ENCODE measurements at regions not wholly inside any gene's neighbourhood (a gene's known extent, or its start where the extent isn't known, plus 50 kb on each side); places are given as distances from the start of the nearest gene placed in this dataset.

DNA sequence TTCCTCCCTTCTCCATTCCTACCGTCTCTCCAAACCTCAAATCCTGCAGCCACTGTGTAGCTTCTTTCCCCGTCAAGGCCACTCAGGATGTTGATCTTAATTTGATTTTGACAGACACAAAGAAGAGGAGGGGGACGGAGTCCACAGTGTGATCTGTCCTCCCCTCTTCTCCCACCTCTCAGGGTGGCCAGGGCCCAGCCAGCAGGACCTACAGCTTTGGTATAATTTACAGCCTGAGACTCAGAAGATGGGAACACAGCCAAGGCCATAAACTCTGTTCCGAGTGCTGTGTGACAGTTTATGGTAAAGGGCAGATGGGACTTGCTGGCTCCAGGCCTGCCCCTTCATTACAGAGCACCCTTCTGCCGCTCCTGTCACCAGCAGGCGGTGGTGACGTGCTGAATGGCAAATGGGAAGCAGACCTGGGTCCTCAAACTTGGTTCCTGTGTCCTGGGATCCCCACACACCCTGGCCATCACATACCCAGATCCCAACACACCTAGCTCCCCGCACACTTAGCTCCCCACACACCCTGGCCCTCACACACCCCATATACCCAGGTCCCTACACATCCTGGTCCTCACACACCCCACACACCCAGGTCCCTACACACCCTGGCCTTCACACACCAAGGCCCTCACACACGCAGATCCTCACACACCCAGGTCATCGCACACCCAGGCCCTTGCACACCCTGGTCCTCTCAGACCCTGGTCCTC, 71.6 kb downstream of the CD2 start:
- Histone ChIP-seq H3K27ac (peak overlapping the region; percentile 73), H3K27me3 (no peaks in the 10 kb centered on the region), H3K36me3 (no peaks in the 10 kb centered on the region), H3K4me1 (ENCODE audit: low read depth) (peaks cover 25% of the 10 kb centered on the region), H3K9me3 (ENCODE audit: low read depth) (no peaks in the 10 kb centered on the region), H3K4me3 (no peak overlapping the region)
- peak in 1 of 2 donors; percentile 20 for DNase-seq (ENCODE audit: low read depth in 1 of 2, low spot score in 1 of 2)
- TF ChIP-seq, protein P1, sequence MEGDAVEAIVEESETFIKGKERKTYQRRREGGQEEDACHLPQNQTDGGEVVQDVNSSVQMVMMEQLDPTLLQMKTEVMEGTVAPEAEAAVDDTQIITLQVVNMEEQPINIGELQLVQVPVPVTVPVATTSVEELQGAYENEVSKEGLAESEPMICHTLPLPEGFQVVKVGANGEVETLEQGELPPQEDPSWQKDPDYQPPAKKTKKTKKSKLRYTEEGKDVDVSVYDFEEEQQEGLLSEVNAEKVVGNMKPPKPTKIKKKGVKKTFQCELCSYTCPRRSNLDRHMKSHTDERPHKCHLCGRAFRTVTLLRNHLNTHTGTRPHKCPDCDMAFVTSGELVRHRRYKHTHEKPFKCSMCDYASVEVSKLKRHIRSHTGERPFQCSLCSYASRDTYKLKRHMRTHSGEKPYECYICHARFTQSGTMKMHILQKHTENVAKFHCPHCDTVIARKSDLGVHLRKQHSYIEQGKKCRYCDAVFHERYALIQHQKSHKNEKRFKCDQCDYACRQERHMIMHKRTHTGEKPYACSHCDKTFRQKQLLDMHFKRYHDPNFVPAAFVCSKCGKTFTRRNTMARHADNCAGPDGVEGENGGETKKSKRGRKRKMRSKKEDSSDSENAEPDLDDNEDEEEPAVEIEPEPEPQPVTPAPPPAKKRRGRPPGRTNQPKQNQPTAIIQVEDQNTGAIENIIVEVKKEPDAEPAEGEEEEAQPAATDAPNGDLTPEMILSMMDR (IDR thresholded peaks at IDR 0.05; ENCODE audit: low read depth, low read length), result no peak

DNA sequence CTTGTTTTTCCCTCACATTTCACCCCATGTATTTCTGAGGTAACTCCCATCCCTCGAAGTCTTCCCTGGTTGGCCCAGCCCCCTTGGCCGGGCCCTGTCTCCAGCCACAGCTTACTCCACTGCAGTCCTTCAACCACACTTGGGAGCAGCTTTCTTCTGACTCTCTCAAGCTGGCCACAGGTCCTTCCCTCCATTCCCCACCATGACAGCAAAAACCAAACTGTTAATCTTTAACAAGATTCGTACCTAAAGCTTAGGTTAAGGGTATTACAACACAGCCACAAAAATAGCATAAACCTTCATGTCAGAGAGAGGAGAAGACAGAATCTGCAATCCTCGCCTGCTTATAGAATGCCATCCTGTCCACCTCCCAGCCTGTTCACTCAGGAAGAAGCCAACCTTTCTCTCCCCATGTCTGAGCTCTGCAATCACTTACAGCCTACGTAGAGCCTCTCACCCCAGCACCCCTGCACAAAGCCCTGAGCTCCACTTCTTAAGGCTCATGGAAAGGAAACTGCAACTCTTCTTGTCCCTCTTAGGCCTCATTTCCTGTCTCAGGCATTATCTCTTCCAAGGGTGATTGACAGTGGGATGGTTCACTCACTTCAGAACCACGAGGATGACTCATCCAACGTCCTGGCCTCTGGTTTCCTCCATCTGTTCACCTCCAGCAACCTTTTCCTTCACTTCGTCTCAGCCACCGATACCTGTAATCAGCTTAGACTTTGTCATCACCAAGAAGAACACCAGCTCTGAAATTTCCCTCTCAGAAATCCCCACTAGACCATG, 72.8 kb downstream of the CD2 start:
- H3K4me1 ChIP-seq (ENCODE audit: low read depth), result peaks cover 28% of the 10 kb centered on the region
- DNase-seq (ENCODE audit: low read depth in 1 of 2, low spot score in 1 of 2), result peak in 1 of 2 donors; percentile 66
- H3K9me3 ChIP-seq (ENCODE audit: low read depth), result no peaks in the 10 kb centered on the region
- no peaks in the 10 kb centered on the region for H3K27me3 ChIP-seq
- no peak overlapping the region for H3K27ac ChIP-seq
- no peaks in the 10 kb centered on the region for H3K36me3 ChIP-seq
- TF ChIP-seq, protein P1 (IDR thresholded peaks at IDR 0.05; ENCODE audit: low read depth, low read length), result no peak
- H3K4me3 ChIP-seq, result no peak overlapping the region

DNA sequence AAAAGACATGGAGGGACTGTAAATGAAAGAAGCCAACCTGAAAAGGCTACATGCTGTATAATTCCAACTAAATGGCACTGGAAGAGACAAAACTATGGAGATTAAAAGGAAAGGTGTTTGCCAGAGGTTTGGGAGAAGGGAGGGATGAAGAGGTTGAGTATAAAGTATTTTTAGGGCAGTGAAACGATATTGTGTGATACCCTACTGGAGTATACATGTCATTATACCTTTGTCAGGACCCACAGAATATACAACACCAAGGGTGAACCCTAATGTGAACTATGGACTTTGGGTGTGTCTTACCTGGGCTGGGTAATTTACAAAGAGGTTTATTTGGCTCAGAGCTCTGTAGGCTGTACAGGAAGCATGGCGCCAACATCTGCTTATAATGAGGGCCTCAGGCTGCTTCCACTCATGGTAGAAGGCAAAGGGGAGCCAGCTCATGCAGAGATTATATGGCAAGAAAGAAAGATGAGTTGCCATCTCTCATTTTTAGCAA, 73.4 kb downstream of the CD2 start:
- no peaks in the 10 kb centered on the region for H3K36me3 ChIP-seq
- peaks cover 35% of the 10 kb centered on the region for H3K4me1 ChIP-seq (ENCODE audit: low read depth)
- no peak overlapping the region for H3K4me3 ChIP-seq
- no peaks in the 10 kb centered on the region for H3K27me3 ChIP-seq
- H3K27ac ChIP-seq, result no peak overlapping the region
- no peaks in the 10 kb centered on the region for H3K9me3 ChIP-seq (ENCODE audit: low read depth)
- no peak for DNase-seq (ENCODE audit: low read depth in 1 of 2, low spot score in 1 of 2)
- TF ChIP-seq, protein P1 (IDR thresholded peaks at IDR 0.05; ENCODE audit: low read depth, low read length), result no peak

DNA sequence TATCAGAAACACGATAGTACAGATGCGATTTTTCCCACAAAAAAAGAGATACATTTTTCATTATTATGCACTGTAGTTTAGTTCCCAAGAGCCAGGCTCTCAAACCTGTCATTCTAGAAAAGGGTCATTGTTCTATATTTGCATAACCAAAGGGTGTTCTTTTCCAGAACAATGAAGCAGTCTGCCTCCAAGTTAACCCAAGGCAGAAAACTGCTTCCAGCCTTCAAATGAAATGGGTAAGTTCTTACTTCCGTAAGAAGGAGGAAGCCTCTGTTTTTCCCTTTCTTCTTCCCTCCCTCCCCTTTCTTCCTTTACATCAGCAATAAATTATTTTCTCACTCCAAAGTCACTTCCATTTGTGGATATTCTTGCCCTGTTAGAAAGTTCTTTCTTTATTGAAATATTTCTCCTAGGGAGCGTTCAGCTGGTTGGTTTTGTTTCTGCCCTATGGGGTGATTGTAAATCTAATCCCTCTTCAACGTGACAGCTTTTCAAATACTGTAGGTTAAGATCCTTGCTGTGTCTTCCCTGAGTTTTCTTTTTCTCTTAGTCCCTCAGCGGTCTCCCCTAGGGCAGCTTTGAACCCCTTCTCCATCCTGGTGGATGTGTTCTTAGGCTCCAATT, 77.3 kb upstream of the PTGFRN start:
- Histone ChIP-seq H3K27ac (no peak overlapping the region), H3K36me3 (no peaks in the 10 kb centered on the region), H3K4me3 (no peak overlapping the region), H3K9me3 (ENCODE audit: low read depth) (no peaks in the 10 kb centered on the region), H3K4me1 (ENCODE audit: low read depth) (peaks cover 47% of the 10 kb centered on the region), H3K27me3 (no peaks in the 10 kb centered on the region)
- TF ChIP-seq, protein P1 (IDR thresholded peaks at IDR 0.05; ENCODE audit: low read depth, low read length), result no peak
- no peak for DNase-seq (ENCODE audit: low read depth in 1 of 2, low spot score in 1 of 2)

DNA sequence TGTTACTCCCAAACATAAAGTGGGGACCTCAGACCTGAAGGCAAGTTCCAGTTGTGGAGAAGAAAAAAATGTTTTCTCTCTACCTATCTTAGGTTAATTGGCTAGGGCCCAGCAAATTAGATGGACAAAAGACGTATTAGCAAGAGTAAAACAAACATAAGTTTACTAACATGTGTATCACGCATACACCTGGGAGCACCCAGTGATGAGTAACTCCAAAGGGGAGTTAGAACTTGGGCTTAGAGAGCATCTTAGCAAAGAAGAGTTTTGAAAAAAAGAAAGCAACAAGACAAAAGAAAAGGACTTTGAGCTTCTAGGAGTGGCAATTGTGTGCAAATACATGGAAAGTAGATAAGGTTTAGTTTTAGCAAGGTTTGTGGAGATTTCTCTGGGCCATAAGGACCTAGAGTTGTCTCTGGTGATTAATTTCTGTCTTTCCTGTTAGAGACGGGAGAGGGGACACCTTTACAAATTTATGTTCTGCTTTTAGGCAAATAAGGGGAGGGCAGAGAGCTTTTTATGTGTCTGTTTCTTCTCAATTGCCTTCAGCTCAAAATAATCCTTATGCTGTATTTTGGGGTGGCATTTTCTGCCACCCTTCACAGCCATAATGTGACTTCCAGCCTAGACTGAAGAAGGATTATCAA, 76.7 kb upstream of the PTGFRN start:
- Histone ChIP-seq H3K36me3 (no peaks in the 10 kb centered on the region), H3K27ac (no peak overlapping the region), H3K27me3 (no peaks in the 10 kb centered on the region), H3K4me3 (no peak overlapping the region), H3K4me1 (ENCODE audit: low read depth) (peaks cover 44% of the 10 kb centered on the region), H3K9me3 (ENCODE audit: low read depth) (no peaks in the 10 kb centered on the region)
- TF ChIP-seq, protein P1 (IDR thresholded peaks at IDR 0.05; ENCODE audit: low read depth, low read length), result no peak
- no peak for DNase-seq (ENCODE audit: low read depth in 1 of 2, low spot score in 1 of 2)
